Thyroid gland (tissue), 4 donors: ENCODE measurements at regions not wholly inside any gene's neighbourhood (a gene's known extent, or its start where the extent isn't known, plus 50 kb on each side); places are given as distances from the start of the nearest gene placed in this dataset.

Experiments used
- POLR2A ChIP-seq, 2 donors: fragments of 450-650 bp; IDR thresholded peaks; one replicate each; pipeline ENCODE4 v1.6.1; 2017; ENCODE audit warnings: antibody characterized with exemption in 2 of 2, mild to moderate bottlenecking in 2 of 2, moderate library complexity in 1 of 2
- TF ChIP-seq, protein P1 (sequence below), 6 experiments: fragments of 200-600 bp in 3 of 6; fragments of 450-650 bp in 3 of 6; sonication (generic) in 3 of 6; IDR thresholded peaks; one replicate each; pipeline ENCODE4 v1.5.1; 2016 to 2019; ENCODE audit warnings: antibody characterized with exemption in 6 of 6, mild to moderate bottlenecking in 2 of 6, inconsistent platforms in 1 of 6, moderate library complexity in 1 of 6

DNA sequence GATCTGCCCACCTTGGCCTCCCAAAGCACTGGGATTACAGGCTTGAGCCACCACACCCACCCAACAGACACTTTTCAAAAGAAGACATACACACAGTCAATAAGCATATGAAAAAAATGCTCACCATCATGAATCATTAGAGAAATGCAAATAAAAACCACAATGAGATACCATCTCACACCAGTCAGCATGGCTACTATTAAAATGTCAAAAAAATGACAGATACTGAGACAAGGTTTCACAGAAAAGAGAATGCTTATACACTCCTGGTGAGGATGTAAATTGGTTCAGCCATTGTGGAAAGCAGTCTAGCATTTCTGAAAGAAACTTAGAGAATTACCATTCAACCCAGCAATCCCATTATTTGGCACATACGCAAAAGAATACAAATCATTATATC is 1947.2 kb downstream of the SUCLG1 start:
- TF ChIP-seq, protein P1, sequence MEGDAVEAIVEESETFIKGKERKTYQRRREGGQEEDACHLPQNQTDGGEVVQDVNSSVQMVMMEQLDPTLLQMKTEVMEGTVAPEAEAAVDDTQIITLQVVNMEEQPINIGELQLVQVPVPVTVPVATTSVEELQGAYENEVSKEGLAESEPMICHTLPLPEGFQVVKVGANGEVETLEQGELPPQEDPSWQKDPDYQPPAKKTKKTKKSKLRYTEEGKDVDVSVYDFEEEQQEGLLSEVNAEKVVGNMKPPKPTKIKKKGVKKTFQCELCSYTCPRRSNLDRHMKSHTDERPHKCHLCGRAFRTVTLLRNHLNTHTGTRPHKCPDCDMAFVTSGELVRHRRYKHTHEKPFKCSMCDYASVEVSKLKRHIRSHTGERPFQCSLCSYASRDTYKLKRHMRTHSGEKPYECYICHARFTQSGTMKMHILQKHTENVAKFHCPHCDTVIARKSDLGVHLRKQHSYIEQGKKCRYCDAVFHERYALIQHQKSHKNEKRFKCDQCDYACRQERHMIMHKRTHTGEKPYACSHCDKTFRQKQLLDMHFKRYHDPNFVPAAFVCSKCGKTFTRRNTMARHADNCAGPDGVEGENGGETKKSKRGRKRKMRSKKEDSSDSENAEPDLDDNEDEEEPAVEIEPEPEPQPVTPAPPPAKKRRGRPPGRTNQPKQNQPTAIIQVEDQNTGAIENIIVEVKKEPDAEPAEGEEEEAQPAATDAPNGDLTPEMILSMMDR (IDR thresholded peaks at IDR 0.05): no peak
- TF ChIP-seq POLR2A (IDR thresholded peaks at IDR 0.05): no peak
